ENCODE measurements at regions not wholly inside any gene's neighbourhood (a gene's known extent, or its start where the extent isn't known, plus 50 kb on each side); places are given as distances from the start of the nearest gene placed in this dataset.

GRCh38 chr6:145112711-145113148 is 622.6 kb downstream of the EPM2A start:
- Histone ChIP-seq H3K4me3 (ENCODE audit: low read depth, low read length) (no peak overlapping the region), H3K27me3 (ENCODE audit: control insufficient read depth, insufficient read depth, low read length) (no peaks in the 10 kb centered on the region), H3K9me3 (ENCODE audit: control insufficient read depth, insufficient read depth, low read length) (no peaks in the 10 kb centered on the region), H3K27ac (ENCODE audit: low read depth, low read length) (no peak overlapping the region)
- POLR2A ChIA-PET, result no interaction called here
- no peak for DNase-seq (ENCODE audit: low read depth, low spot score)
- no peak for TF ChIP-seq CTCF (IDR thresholded peaks at IDR 0.05; ENCODE audit: low read depth, low read length)
- CTCF ChIA-PET, result no interaction called here

- Histone ChIP-seq H3K27ac (ENCODE audit: low read depth, low read length) (no peak overlapping the region), H3K4me3 (ENCODE audit: low read depth, low read length) (no peak overlapping the region), H3K9me3 (ENCODE audit: control insufficient read depth, insufficient read depth, low read length) (no peaks in the 10 kb centered on the region), H3K27me3 (ENCODE audit: control insufficient read depth, insufficient read depth, low read length) (no peaks in the 10 kb centered on the region)
- CTCF ChIA-PET, result interaction anchor here (1.1 kb wide), 1 partner anchor 19 kb away, joined by 4 read pairs; no protein-coding TSS in a partner anchor
- POLR2A ChIA-PET, result no interaction called here
- no peak for TF ChIP-seq CTCF (IDR thresholded peaks at IDR 0.05; ENCODE audit: low read depth, low read length)
- DNase-seq (ENCODE audit: low read depth, low spot score), result no peak
Measured at GRCh38 chr6:145115638-145116037, 619.7 kb downstream of the EPM2A start.

GRCh38 chr6:145116591-145117178 is 618.6 kb downstream of the EPM2A start:
- H3K27ac ChIP-seq (ENCODE audit: low read depth, low read length), result no peak overlapping the region
- no peaks in the 10 kb centered on the region for H3K9me3 ChIP-seq (ENCODE audit: control insufficient read depth, insufficient read depth, low read length)
- no peak overlapping the region for H3K4me3 ChIP-seq (ENCODE audit: low read depth, low read length)
- no peak for TF ChIP-seq CTCF (IDR thresholded peaks at IDR 0.05; ENCODE audit: low read depth, low read length)
- ChIA-PET CTCF (no interaction called here), POLR2A (no interaction called here)
- DNase-seq (ENCODE audit: low read depth, low spot score), result no peak
- no peaks in the 10 kb centered on the region for H3K27me3 ChIP-seq (ENCODE audit: control insufficient read depth, insufficient read depth, low read length)

- no peak for DNase-seq (ENCODE audit: low read depth, low spot score)
- no peak for TF ChIP-seq CTCF (IDR thresholded peaks at IDR 0.05; ENCODE audit: low read depth, low read length)
- POLR2A ChIA-PET, result no interaction called here
- Histone ChIP-seq H3K27ac (ENCODE audit: low read depth, low read length) (no peak overlapping the region), H3K9me3 (ENCODE audit: control insufficient read depth, insufficient read depth, low read length) (0 out of 2 replicates have a peak, but pooled peaks cover 2% of the 10 kb centered on the region), H3K27me3 (ENCODE audit: control insufficient read depth, insufficient read depth, low read length) (no peaks in the 10 kb centered on the region), H3K4me3 (ENCODE audit: low read depth, low read length) (no peak overlapping the region)
- CTCF ChIA-PET, result no interaction called here
Measured at GRCh38 chr6:145118224-145118623, 617.1 kb downstream of the EPM2A start.

GRCh38 chr6:145119081-145119480 is 616.2 kb downstream of the EPM2A start:
- ChIA-PET CTCF (no interaction called here), POLR2A (no interaction called here)
- DNase-seq (ENCODE audit: low read depth, low spot score), result no peak
- no peak overlapping the region for H3K4me3 ChIP-seq (ENCODE audit: low read depth, low read length)
- H3K27ac ChIP-seq (ENCODE audit: low read depth, low read length), result no peak overlapping the region
- TF ChIP-seq CTCF (IDR thresholded peaks at IDR 0.05; ENCODE audit: low read depth, low read length), result no peak
- H3K9me3 ChIP-seq (ENCODE audit: control insufficient read depth, insufficient read depth, low read length), result 0 out of 2 replicates have a peak, but pooled peaks cover 2% of the 10 kb centered on the region
- H3K27me3 ChIP-seq (ENCODE audit: control insufficient read depth, insufficient read depth, low read length), result no peaks in the 10 kb centered on the region

Measured in AG04450 (cell line).